GM12891 (cell line): ENCODE measurements at regions not wholly inside any gene's neighbourhood (a gene's known extent, or its start where the extent isn't known, plus 50 kb on each side); places are given as distances from the start of the nearest gene placed in this dataset.

Experiments used
- PAX5 ChIP-seq: IDR thresholded peaks from 2 replicates; pipeline ENCODE4 v1.6.1; 2011; ENCODE audit warnings: low read length, moderate library complexity, mild to moderate bottlenecking; ENCODE audit not compliant: insufficient read depth, severe bottlenecking
- POLR2A ChIP-seq: IDR thresholded peaks from 2 replicates; pipeline ENCODE4 v1.6.1; 2011; ENCODE audit warnings: low read depth, low read length, control low read depth
- POLR2AphosphoS5 ChIP-seq: IDR thresholded peaks from 2 replicates; pipeline ENCODE4 v1.6.1; 2011; ENCODE audit warnings: low read depth, low read length, control low read depth
- POU2F2 ChIP-seq: IDR thresholded peaks from 2 replicates; pipeline ENCODE4 v1.6.1; 2011; ENCODE audit warnings: low read depth, mild to moderate bottlenecking, control low read depth, low read length, moderate library complexity
- SPI1 ChIP-seq: IDR thresholded peaks from 2 replicates; pipeline ENCODE4 v1.6.1; 2011; ENCODE audit warnings: low read depth, low read length, control low read depth
- TAF1 ChIP-seq: IDR thresholded peaks from 2 replicates; pipeline ENCODE4 v1.6.1; 2011; ENCODE audit warnings: low read depth, low read length, control low read depth

DNA sequence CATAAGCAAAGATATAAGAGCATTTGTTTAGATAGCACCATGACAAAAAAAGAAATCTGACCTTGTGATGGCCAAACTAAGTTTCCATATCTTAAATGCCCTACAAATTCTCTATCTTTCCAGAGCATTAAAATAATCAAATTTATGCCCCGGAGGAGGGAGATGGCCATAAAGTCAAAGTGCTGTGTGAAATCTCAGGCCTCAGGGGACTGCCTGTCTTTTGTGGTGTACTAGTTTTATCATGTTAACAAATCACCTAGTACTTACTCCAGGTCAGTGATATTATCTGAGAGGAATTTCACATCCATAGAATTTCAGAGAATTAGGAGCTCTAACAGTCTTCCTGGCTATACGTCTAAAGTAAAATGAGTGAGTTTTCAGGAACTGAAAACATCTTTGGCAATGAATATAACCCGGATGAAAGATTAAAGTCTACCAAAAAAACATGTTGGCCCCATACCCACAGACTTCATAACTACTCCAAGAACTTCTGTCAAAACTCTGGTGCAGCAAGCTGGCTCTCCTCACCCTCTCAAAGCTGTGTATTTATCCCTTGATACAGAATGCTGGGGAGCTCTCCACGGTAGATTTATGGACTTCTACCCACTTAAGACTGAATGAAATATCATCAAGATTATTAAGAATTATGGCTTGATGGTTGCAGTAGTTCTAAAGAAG is 682.8 kb downstream of the SORCS1 start:
- TF ChIP-seq POLR2A (no peak), SPI1 (no peak), POLR2AphosphoS5 (no peak), TAF1 (no peak), PAX5 (no peak), POU2F2 (no peak)
